ENCODE measurements at regions not wholly inside any gene's neighbourhood (a gene's known extent, or its start where the extent isn't known, plus 50 kb on each side); places are given as distances from the start of the nearest gene placed in this dataset.

DNA sequence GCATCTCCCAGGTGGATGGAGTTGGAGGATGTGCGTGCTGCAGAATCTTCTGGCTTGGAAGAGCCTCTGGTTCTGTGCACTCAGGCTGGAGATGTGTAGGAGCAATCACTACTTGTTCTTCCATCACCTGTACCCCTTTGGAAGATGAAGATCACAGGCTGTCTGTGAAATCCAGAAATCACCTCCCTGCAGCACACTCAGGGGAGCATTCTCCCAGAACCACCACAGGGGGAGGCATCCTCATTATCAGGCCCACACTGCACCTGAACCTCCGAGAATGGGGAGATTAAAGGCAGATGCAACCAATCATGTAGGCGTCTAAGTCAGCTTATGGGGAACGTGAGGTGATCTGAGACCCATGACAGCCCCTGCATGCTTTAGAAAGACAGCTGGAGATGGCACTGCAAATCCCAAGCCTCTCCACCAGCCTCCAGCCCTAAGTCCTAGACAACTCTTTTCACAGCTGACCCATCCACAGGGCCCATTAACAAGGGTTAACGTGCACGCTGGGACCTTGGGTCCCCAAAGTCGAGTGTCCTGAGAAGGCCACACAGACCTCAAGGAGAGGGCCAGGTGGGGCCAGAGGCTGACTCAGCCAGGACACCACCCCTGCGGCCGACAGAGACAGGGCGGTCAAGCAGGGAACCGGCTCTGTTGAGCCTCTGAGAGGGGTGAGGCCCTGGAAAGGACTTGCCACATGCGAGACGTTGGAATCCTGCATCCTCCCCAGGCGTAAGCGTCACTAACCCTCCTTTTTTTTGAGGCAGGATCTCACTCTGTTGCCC is 314.9 kb downstream of the EIPR1 start:
- Mint-ChIP-seq H3K4me3 (no peak overlapping the region), H3K27me3 (ENCODE audit: low read depth) (no peaks in the 10 kb centered on the region), H3K9me3 (peaks cover 2% of the 10 kb centered on the region), H3K4me1 (ENCODE audit: low read depth) (no peaks in the 10 kb centered on the region), H3K36me3 (ENCODE audit: low read depth) (no peaks in the 10 kb centered on the region), H3K27ac (no peak overlapping the region)
- intact Hi-C loops (cut with micrococcal nuclease), result no loop called here
- CTCF ChIA-PET, result no interaction called here
- no peak for DNase-seq

DNA sequence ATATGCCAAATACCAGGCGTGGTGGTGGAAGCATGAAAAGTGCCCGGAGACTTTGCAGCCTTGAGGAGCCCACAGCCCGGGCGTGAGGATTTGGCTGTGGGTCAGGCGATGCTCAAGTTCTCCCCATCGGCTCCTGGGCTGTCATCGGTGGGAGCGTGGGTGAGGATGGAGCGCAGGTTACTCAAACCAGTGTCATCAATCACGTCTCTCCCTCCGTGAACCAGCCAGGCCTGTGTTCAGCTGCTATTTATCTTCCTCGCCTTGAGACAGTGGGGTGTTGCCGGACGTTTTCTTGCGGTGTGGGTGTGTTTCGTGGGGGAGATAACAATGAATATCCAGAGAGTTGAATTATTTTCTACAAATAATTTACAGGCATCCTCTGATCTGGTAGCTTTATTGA is 317.6 kb downstream of the EIPR1 start:
- CTCF ChIA-PET, result no interaction called here
- H3K9me3 Mint-ChIP-seq, result peaks cover 5% of the 10 kb centered on the region
- H3K36me3 Mint-ChIP-seq (ENCODE audit: low read depth), result no peaks in the 10 kb centered on the region
- H3K27me3 Mint-ChIP-seq (ENCODE audit: low read depth), result no peaks in the 10 kb centered on the region
- no peak for DNase-seq
- no peak overlapping the region for H3K27ac Mint-ChIP-seq
- H3K4me3 Mint-ChIP-seq, result no peak overlapping the region
- H3K4me1 Mint-ChIP-seq (ENCODE audit: low read depth), result no peaks in the 10 kb centered on the region
- intact Hi-C loops (cut with micrococcal nuclease), result no loop called here

DNA sequence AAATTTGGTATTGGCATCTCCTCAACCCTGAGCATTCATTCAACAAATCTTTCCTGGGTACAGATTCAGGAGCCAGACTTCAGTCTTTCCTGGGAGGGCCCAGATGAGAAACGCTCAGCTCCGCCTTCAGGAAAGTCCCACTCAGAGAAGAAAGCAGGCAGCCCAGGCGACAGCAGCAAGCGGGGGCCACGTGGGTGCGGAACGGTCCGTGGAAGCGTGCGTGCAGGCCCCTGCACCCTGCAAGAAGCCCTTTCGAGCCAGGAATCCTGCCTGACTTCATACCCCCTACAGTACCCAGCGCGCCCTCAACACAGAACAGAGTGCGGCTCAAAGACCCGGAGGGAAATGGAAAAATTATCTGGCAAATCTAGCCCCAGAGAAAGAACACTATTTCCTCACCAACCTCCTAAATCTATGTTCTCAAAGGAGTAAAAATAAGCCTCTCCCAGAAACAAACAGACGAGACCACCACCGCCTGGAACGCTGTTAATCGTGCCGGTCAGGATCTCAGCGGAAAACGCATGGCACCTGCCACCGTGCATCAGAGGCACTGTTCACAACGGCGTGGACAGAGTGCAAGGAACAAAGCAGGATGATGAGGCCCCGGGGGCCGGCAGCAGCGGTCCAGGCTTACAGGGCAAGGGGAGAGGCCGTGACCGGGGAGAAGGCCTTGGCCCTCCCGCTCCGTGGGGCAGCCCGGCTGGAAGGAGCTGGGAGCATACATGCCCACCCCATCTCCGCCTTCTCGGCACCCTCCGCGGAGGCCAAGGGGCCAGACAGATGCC is 318.3 kb downstream of the EIPR1 start:
- Mint-ChIP-seq H3K4me1 (ENCODE audit: low read depth) (no peaks in the 10 kb centered on the region), H3K9me3 (peaks cover 5% of the 10 kb centered on the region), H3K4me3 (no peak overlapping the region), H3K27me3 (ENCODE audit: low read depth) (no peaks in the 10 kb centered on the region), H3K27ac (no peak overlapping the region), H3K36me3 (ENCODE audit: low read depth) (no peaks in the 10 kb centered on the region)
- intact Hi-C loops (cut with micrococcal nuclease), result no loop called here
- CTCF ChIA-PET, result no interaction called here
- DNase-seq, result no peak

DNA sequence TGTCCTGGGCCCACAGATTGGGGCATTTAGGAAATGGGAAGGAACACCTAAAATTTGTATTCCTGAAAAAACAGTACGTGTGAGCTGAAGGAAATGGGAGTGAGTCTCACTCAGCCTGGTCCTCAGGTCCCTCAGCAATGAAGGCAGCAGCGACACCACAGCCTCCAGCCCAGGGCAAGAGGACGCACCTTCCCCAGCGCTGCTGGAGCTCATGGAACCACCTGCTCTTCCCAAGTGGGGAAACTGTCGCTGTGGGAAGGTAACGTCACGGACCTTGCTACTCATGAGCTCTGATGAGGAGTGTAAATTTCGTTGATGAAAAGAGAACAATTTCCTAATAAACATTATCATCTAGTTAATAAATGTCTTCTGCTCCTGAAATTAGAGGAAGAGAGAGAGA is 323.6 kb downstream of the EIPR1 start:
- CTCF ChIA-PET, result no interaction called here
- Mint-ChIP-seq H3K4me1 (ENCODE audit: low read depth) (peaks cover 8% of the 10 kb centered on the region), H3K27ac (no peak overlapping the region), H3K36me3 (ENCODE audit: low read depth) (no peaks in the 10 kb centered on the region), H3K4me3 (no peak overlapping the region), H3K27me3 (ENCODE audit: low read depth) (peaks cover 2% of the 10 kb centered on the region), H3K9me3 (peaks cover 5% of the 10 kb centered on the region)
- DNase-seq, result no peak
- intact Hi-C loops (cut with micrococcal nuclease), result no loop called here

DNA sequence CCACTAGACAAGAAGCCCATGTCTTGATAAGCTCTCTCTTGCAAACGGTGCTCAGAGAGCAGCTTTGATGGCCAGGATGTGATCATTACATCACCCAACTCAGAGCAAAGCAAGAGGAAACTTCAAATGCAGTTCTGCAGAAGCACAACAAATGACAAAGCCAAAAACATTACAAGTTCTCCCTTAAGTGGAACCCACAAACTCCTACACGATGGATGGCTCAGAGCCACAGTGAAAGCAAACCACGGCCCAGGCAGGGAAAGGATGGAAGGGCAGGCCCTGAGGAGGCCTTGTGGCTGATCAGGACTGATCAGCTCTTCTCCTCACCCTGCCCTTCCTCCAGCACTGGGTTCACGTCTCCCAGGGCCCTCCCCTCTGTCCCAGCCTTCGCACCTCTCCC is 326.4 kb downstream of the EIPR1 start:
- DNase-seq, result no peak
- Mint-ChIP-seq H3K36me3 (ENCODE audit: low read depth) (no peaks in the 10 kb centered on the region), H3K4me1 (ENCODE audit: low read depth) (peaks cover 8% of the 10 kb centered on the region), H3K27ac (no peak overlapping the region), H3K4me3 (no peak overlapping the region), H3K27me3 (ENCODE audit: low read depth) (peaks cover 2% of the 10 kb centered on the region), H3K9me3 (no peaks in the 10 kb centered on the region)
- intact Hi-C loops (cut with micrococcal nuclease), result no loop called here
- CTCF ChIA-PET, result no interaction called here

DNA sequence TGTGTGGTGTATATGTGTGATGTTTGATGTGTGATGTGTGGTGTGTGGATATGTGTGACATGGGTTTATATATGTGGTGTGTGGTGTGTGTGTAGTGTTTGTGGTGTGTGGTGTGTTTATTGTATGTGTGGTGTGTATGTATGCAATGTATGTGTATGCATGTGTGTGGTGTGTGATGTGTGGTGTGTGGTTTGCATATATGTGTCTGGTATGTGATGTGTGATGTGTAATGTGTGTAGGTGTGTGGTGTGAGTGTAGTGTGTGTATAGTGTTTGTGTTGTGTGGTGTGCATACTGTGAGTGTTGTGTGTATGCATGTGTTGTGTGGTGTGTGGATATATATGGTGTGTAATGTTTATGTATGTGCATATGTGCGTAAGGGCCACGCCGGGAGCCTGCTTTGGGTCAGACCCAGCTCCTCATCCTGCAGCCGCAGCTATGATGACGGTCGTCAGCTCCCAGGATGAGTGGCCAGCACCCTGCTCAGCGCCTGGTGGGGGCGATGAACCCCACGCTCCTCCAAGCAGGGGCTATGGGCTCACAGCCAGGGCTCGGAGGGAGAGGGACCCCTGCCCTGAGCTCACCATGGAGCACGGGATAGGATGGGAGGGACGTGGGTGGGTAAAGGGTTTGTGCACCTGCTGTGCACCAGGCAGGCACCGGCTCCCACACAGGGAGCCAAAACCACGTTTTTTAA is 331.3 kb downstream of the EIPR1 start:
- peaks cover 4% of the 10 kb centered on the region for H3K4me1 Mint-ChIP-seq (ENCODE audit: low read depth)
- CTCF ChIA-PET, result no interaction called here
- H3K4me3 Mint-ChIP-seq, result no peak overlapping the region
- H3K36me3 Mint-ChIP-seq (ENCODE audit: low read depth), result no peaks in the 10 kb centered on the region
- DNase-seq, result no peak
- H3K27ac Mint-ChIP-seq, result no peak overlapping the region
- no peaks in the 10 kb centered on the region for H3K27me3 Mint-ChIP-seq (ENCODE audit: low read depth)
- intact Hi-C loops (cut with micrococcal nuclease), result no loop called here
- no peaks in the 10 kb centered on the region for H3K9me3 Mint-ChIP-seq

DNA sequence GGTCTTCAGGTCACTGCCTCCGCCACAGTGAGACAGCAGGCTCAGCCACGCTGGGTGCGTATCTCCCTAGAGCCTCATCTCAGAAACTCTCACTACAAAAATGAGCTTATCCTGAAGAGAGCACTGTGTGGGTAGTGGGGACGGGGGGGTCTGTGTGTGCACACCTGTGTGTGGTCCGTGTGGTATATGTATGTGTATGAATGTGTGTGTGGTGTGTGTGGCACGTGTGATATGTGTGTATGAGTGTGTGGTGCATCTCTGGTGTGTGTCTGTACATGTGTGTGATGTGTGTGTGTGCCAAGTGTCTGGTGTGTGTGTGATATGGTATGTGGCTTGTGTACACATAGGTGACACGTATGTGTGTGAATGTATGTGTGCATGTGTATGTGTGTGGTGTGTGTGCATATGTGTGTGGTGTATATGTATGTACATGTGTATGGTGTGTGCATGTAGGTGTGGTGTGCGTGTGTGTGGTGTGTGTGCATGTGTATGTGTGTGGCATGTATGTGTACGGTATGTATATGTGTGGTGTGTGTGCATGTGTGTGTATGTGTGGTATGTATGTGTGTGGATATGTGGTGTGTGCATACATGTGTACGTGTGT is 332.2 kb downstream of the EIPR1 start:
- Mint-ChIP-seq H3K27me3 (ENCODE audit: low read depth) (no peaks in the 10 kb centered on the region), H3K36me3 (ENCODE audit: low read depth) (no peaks in the 10 kb centered on the region), H3K4me3 (no peak overlapping the region), H3K27ac (no peak overlapping the region), H3K9me3 (no peaks in the 10 kb centered on the region), H3K4me1 (ENCODE audit: low read depth) (no peaks in the 10 kb centered on the region)
- DNase-seq, result no peak
- CTCF ChIA-PET, result no interaction called here
- intact Hi-C loops (cut with micrococcal nuclease), result no loop called here

DNA sequence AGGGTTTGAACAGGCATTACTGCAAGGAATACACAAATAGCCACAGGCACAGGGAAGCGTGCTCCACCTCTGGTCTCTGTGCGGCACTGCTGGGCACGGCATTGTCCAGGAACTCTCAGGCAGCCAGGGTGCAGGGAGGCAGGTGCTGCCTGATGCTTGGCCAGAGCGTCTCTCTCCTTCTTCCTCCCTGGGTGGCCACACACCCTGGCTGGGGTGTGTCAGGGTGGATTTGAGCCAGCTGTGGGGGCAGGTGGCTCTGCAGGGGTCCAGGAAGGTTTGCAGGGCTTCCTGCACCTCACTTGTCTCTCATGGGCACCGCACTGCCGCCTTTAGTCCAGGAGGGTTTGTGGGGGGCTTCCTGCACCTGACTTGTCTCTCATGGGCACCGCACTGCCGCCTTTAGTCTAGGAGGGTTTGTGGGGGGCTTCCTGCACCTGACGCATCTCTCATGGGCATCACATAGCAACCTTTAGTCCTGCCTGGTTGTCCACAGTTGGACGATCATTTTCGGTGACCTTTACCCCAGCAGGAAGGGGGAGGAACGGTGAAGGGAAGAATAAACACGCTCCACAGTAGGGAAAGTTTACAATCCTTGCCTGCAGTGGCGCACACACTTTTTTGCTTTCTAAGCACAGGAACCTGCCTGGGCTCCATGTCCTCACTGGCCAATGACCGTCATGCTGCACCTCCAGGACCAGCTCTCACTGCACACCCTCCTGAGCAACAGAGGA is 332.9 kb downstream of the EIPR1 start:
- Mint-ChIP-seq H3K27ac (no peak overlapping the region), H3K4me1 (ENCODE audit: low read depth) (no peaks in the 10 kb centered on the region), H3K27me3 (ENCODE audit: low read depth) (no peaks in the 10 kb centered on the region), H3K9me3 (no peaks in the 10 kb centered on the region), H3K36me3 (ENCODE audit: low read depth) (no peaks in the 10 kb centered on the region), H3K4me3 (no peak overlapping the region)
- intact Hi-C loops (cut with micrococcal nuclease), result no loop called here
- DNase-seq, result no peak
- CTCF ChIA-PET, result no interaction called here

DNA sequence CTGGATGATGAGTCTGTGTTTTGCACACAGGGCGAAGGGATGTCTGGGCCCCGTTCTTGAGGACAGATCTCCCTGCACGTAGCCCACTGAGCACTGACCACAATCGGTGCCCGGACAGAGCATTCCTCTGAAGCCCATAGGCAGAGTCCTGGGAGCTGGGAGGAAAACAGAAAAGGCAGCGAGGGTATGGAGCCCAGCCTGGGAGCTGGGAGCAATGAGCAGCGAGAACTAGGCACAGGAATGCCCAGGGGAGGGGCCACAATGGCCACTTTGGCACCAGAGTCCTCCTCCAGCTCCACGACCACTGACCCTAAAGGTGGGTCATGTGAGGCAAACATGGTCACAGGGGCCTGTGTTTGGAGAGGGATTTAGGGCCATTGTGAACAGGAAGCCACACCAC is 333.9 kb downstream of the EIPR1 start:
- no peaks in the 10 kb centered on the region for H3K27me3 Mint-ChIP-seq (ENCODE audit: low read depth)
- no peak overlapping the region for H3K4me3 Mint-ChIP-seq
- H3K27ac Mint-ChIP-seq, result no peak overlapping the region
- CTCF ChIA-PET, result no interaction called here
- no peak for DNase-seq
- intact Hi-C loops (cut with micrococcal nuclease), result no loop called here
- H3K36me3 Mint-ChIP-seq (ENCODE audit: low read depth), result no peaks in the 10 kb centered on the region
- H3K4me1 Mint-ChIP-seq (ENCODE audit: low read depth), result no peaks in the 10 kb centered on the region
- H3K9me3 Mint-ChIP-seq, result no peaks in the 10 kb centered on the region

DNA sequence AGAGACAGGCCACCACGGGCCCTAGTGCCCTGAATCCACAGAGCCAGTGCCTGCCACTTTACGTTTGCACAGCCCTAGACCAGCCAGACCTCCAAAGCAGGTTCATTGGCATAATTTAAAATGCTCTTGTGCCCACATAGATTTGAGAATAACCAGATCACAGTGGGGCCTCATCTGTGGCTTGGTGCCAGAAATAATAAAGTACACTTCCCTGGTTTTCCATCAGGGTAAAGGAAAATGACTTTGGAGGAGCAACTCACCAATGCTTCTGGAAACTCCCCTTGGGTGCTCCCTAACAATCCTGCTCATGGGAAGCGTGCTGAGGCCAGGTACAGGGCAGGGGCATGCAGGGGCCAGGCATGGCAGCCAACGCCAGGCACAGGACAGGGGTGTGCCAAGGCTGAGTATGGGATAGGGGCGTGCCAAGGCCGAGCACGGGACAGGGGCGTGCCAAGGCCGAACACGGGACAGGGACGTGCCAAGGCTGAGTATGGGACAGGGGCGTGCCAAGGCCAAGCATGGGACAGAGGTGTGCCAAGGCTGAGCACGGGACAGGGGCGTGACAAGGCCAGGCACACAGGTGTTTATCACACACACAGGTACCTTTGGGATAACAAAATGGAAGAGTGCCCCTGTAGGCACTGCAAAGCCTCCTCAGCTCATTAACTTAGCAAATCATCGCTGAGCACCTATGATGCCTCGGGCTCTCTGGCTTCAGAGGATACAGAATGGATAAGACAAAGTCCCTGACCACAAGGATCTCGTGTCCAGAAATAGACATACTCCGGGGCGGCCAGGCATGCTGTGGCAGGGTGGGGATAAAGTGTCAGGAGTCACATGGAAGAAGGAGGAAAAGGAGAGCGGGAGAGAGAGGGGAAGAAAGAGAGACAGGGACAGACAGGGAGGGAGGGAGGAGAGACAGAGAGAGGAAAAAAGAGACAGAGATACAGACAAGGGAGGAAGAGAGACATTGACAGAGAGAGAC is 334.7 kb downstream of the EIPR1 start:
- DNase-seq, result no peak
- no peaks in the 10 kb centered on the region for H3K4me1 Mint-ChIP-seq (ENCODE audit: low read depth)
- no peak overlapping the region for H3K27ac Mint-ChIP-seq
- peaks cover 4% of the 10 kb centered on the region for H3K27me3 Mint-ChIP-seq (ENCODE audit: low read depth)
- CTCF ChIA-PET, result no interaction called here
- no peak overlapping the region for H3K4me3 Mint-ChIP-seq
- intact Hi-C loops (cut with micrococcal nuclease), result no loop called here
- no peaks in the 10 kb centered on the region for H3K36me3 Mint-ChIP-seq (ENCODE audit: low read depth)
- H3K9me3 Mint-ChIP-seq, result no peaks in the 10 kb centered on the region

DNA sequence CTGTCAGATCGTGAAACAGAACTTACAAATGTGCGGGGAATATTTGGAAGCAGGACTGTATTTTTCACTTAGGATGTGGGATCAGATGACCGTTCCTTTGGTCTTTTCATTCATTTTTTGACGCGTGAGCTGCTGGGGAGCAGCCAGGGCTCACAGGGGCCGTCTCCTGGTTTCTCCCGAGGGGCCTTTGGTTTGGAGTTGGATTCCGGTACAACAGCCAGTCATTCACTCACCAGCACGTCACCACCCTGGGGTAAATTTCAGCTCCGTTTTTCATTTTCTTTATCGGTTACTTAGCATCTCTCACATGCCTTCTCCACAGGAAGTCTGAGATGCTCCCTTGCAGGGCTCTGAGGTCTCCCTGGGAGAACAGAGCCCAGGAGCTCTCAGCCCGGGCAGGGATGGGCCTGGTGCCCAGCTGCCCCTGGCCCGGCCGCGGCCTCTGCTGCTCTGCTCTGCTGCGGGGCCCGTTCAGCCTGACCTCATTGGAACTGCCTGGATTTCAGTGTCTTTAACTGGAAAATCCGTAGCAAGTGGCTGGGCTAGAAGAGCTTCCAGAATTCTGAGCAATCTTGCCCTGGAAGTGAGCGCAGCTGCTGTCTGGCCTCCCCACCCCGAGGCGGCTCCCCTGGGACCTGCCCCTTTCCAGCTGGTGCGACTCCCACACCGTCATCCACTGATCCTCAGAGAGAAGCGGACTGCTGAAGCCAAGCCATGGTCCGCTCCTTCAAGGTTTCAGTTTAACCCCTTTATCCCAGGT is 335.6 kb downstream of the EIPR1 start:
- no peak for DNase-seq
- Mint-ChIP-seq H3K36me3 (ENCODE audit: low read depth) (no peaks in the 10 kb centered on the region), H3K27me3 (ENCODE audit: low read depth) (peaks cover 4% of the 10 kb centered on the region), H3K9me3 (no peaks in the 10 kb centered on the region), H3K4me3 (no peak overlapping the region), H3K4me1 (ENCODE audit: low read depth) (no peaks in the 10 kb centered on the region), H3K27ac (no peak overlapping the region)
- intact Hi-C loops (cut with micrococcal nuclease), result no loop called here
- CTCF ChIA-PET, result no interaction called here

Measured in activated naive CD4-positive, alpha-beta T cell treated with anti-CD3 and anti-CD28 coated beads for 36 hours (primary cell).